GM12801 (cell line): ENCODE measurements at regions not wholly inside any gene's neighbourhood (a gene's known extent, or its start where the extent isn't known, plus 50 kb on each side); places are given as distances from the start of the nearest gene placed in this dataset.

Experiments
- TF ChIP-seq, protein P1 (sequence below): IDR thresholded peaks from one replicate; pipeline ENCODE4 v1.5.1; 2011; ENCODE audit warnings: control low read depth; ENCODE audit not compliant: insufficient read length; ENCODE audit errors: extremely low read depth

DNA sequence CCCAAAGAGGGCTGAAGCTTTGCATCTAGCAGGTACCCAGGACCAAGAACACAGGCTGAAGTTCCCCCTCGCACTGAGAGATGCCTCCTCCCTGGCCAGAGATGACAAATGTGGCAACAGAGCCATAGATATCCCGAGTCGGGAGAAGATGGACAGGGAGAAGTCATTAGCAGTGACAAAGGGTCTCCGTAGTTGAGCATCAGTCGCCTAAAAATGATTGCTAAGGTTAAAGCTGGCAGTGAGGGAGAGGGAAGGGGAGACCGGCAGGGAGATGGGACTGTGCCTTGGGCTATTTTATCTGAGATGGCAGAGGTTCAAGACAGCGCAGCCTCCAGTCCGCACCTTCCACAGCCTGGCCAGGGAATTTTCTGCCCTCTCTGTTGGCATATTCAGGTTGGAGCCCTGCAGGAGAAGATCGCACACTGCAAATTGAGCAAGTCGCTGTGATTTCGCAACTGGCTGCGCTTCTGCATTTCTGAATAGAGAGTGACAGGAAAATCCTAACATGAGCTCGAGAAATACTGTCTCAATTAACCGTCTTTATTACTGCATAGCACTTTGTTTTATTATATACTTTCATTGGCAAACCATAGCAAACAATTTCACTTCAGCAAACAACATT is 238.9 kb upstream of the GPR26 start:
- TF ChIP-seq, protein P1, sequence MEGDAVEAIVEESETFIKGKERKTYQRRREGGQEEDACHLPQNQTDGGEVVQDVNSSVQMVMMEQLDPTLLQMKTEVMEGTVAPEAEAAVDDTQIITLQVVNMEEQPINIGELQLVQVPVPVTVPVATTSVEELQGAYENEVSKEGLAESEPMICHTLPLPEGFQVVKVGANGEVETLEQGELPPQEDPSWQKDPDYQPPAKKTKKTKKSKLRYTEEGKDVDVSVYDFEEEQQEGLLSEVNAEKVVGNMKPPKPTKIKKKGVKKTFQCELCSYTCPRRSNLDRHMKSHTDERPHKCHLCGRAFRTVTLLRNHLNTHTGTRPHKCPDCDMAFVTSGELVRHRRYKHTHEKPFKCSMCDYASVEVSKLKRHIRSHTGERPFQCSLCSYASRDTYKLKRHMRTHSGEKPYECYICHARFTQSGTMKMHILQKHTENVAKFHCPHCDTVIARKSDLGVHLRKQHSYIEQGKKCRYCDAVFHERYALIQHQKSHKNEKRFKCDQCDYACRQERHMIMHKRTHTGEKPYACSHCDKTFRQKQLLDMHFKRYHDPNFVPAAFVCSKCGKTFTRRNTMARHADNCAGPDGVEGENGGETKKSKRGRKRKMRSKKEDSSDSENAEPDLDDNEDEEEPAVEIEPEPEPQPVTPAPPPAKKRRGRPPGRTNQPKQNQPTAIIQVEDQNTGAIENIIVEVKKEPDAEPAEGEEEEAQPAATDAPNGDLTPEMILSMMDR: no peak

DNA sequence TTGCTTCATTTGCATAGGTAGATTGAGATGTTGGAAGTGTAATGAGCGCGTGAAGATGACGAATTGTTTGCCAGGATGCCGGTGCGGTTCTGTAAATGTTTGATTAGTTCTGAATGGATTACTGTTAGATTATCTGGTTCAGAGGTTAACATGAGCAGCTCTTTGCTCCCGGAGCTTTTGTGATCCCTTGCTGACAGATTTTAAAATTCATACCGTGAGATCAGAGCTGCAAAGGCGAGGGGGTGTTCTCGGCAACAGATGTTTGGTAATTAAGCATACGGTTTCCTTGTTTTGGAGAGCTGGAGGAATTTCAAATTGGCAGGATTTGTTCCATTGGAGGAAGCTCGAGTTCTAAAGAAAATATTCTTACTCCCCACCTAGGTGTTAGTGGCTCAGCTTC is 237.8 kb upstream of the GPR26 start:
- TF ChIP-seq, protein P1: no peak

DNA sequence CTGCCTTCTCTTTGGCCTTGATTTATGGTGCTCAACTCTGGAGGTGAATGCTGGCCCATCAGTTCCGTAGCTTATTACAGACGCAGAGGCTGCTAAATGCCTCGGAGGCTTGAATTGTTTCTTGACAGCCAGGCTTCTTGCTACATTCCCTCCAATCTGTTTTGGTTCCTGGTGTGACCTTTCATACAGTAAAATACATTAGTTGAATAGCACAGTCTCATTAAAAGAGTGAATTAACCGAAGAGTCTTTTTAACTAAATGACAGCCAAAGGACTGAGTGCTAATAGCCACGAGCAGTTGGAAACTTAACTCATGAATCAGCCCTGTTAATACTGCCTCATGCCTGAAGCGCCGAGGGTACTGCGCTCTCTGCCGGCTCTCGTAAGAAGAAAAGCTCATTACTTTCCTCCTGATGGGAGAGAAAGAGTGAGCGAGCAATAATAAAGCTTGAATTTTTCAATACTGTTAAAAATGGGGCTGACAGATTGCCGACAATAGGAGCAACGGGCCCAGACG is 236.4 kb upstream of the GPR26 start:
- TF ChIP-seq, protein P1: no peak

DNA sequence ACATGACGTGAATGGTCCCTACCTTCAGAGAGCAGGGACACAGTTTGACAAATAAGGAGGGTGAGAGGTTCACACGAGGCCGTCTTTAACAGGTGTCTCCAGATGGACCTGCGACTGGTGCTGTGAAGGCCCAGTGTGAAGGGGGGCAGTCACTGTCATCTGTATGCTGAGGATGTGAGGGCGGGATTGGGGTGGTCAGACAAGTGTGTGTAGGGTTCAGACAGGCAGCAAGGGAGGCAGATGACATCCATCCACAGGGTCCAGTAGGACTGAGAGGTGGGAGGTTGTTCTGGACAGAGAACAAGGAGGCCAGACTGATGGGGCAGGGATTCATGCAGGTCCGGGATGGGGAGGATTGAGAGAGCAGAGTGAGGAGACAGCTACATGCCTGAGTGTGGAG is 232.6 kb upstream of the GPR26 start:
- TF ChIP-seq, protein P1: no peak

DNA sequence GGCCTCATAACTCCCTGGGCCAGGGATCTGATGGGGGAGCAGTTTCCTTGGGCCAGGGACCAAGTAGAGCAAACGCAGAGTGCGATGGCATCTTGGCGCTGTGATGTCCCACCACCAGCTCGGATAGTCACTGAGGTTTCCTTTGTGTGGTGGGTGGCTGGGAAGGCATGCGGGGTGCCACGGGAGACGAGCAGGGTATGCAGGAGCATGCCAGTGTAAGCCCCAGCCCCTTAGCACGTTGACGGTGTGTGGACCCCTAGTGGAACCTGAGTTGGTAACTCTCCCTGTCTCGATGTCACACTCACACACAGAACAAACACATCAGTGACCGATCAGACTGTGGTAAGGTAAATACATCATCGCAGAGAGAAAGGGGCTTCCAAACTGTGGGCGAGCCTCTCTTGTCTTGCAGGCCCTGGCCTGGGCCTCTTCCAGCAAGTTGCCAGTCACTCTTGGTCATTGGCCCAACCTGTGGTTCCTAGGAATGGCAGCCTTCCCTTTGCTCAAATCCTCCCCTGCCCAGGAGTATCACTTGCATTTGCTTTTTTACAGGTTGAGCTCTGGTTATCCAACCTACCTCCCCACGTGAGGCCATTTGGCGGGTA is 231.6 kb upstream of the GPR26 start:
- TF ChIP-seq, protein P1: no peak

DNA sequence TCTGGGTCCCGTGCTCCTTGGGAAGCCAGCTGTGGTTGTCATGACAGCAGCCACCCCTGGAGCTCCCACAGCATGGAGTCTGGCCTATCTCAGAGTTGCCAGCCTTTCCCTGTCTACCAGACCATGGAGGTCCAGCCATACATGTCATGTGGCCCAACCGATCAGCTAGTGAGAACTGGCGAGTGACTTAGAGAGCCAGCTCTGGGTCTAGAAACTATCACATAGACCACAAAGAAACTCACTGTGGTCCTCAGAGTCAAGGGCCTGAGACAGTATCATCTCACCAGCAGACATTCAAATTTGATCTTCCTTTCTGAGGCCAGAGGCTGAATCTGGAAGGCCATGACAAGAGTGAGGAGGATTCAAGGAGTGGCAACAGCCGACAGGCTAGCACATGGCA is 223.3 kb upstream of the GPR26 start:
- TF ChIP-seq, protein P1: no peak

DNA sequence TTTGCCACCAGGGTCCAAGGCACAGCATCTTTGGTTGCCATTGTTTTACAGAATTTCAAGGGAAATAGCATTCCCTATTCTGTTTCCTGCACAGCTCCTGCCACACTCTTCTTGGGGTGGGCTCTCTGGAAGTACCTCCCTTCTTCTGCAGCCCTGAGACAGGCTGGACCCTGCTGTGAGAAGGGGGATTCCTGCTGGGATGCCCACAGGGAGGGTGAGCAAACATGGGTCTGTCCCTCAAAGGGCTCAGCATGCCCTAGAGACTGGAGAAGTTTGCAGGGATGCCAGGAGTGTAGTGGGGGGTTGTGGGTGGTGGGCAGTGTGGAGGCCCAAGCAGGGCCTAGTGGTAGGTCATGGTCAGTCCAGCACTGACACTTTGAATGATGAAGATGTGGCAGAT is 222.2 kb upstream of the GPR26 start:
- TF ChIP-seq, protein P1: no peak
